GM12891 (cell line): ENCODE measurements at regions not wholly inside any gene's neighbourhood (a gene's known extent, or its start where the extent isn't known, plus 50 kb on each side); places are given as distances from the start of the nearest gene placed in this dataset.

Source experiments
- POLR2A ChIP-seq: IDR thresholded peaks from 2 replicates; pipeline ENCODE4 v1.6.1; 2011; ENCODE audit warnings: low read depth, low read length, control low read depth
- POLR2AphosphoS5 ChIP-seq: IDR thresholded peaks from 2 replicates; pipeline ENCODE4 v1.6.1; 2011; ENCODE audit warnings: low read depth, low read length, control low read depth
- SPI1 ChIP-seq: IDR thresholded peaks from 2 replicates; pipeline ENCODE4 v1.6.1; 2011; ENCODE audit warnings: low read depth, low read length, control low read depth

DNA sequence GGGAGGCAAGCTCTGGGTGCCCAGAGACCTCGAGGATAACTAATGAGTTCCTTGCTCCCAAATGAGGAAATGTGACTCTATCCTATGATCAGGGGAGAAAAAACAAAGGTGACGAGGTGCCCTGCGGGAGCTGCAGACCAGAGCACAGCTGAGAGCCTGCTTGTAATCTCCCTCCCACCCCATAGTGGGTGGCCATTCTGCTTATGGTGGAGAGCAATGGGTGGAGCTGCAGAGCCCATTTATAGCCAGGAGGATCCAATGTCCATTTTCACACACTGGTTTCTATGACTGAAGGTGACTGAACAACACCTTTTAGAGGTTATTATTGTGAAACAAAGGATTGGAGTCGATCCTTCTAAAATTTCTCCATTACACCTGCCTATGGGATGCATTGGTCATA lies 153.3 kb downstream of the COL6A3 start:
- no peak for TF ChIP-seq POLR2AphosphoS5
- TF ChIP-seq POLR2A: no peak
- TF ChIP-seq SPI1: no peak
